Epithelial cell of esophagus (primary cell): ENCODE measurements at regions not wholly inside any gene's neighbourhood (a gene's known extent, or its start where the extent isn't known, plus 50 kb on each side); places are given as distances from the start of the nearest gene placed in this dataset.

Source experiments
- DNase-seq: peaks from one replicate; pipeline ENCODE4 v3.0.0; 2010; ENCODE audit warnings: low read depth
- H3K4me3 ChIP-seq: 2 replicates; pipeline ENCODE4 v1.5.1; 2011; ENCODE audit warnings: mild to moderate bottlenecking, low read length, control low read depth
- CTCF ChIP-seq: IDR thresholded peaks from 2 replicates; pipeline ENCODE4 v1.5.1; 2011; ENCODE audit warnings: low read depth, mild to moderate bottlenecking, low read length, control low read depth, inconsistent platforms; ENCODE audit not compliant: insufficient read depth; ENCODE audit errors: missing control alignments

- no peak for DNase-seq
- TF ChIP-seq CTCF, result no peak
Observed at GRCh38 chr3:176568189-176568588, 629.1 kb downstream of the TBL1XR1 start.

GRCh38 chr3:176566757-176567156 lies 630.5 kb downstream of the TBL1XR1 start:
- no peak overlapping the region for H3K4me3 ChIP-seq
- no peak for DNase-seq
- no peak for TF ChIP-seq CTCF

More at GRCh38 chr3:176568189-176568588, 629.1 kb downstream of the TBL1XR1 start:
- no peak overlapping the region for H3K4me3 ChIP-seq

GRCh38 chr3:176562331-176562730 lies 635.0 kb downstream of the TBL1XR1 start:
- TF ChIP-seq CTCF, result no peak
- H3K4me3 ChIP-seq, result no peak overlapping the region
- DNase-seq, result no peak

- H3K4me3 ChIP-seq, result no peak overlapping the region
- DNase-seq, result no peak
- TF ChIP-seq CTCF, result no peak
Observed at GRCh38 chr3:176561826-176562225, 635.5 kb downstream of the TBL1XR1 start.

GRCh38 chr3:176554791-176555654 lies 642.3 kb downstream of the TBL1XR1 start:
- no peak for DNase-seq
- TF ChIP-seq CTCF, result no peak
- no peak overlapping the region for H3K4me3 ChIP-seq

- DNase-seq, result no peak
- no peak for TF ChIP-seq CTCF
- no peak overlapping the region for H3K4me3 ChIP-seq
Observed at GRCh38 chr3:176554264-176554663, 643.0 kb downstream of the TBL1XR1 start.

GRCh38 chr3:176526942-176527341 lies 670.3 kb downstream of the TBL1XR1 start:
- no peak for TF ChIP-seq CTCF
- DNase-seq, result no peak
- no peak overlapping the region for H3K4me3 ChIP-seq
